ENCODE measurements at regions not wholly inside any gene's neighbourhood (a gene's known extent, or its start where the extent isn't known, plus 50 kb on each side); places are given as distances from the start of the nearest gene placed in this dataset.

DNA sequence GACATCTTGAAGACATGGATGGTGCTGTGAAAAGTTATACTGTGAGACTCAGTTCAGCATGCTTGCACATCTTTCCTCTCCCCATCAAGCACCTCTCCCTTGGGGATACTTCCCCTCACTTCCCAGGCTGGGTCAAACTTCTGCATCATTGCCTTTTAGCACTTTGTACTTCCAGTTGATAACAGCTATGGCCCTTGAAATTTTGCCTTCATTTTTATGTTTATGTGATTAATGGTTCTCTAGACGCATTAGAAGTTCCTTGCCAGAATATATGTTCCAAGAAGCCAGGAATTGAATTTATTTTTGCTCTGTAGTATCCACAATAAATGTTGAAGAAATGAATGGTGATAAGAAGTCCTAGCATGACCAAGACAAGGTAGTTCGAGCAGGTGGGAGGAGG is 120.9 kb upstream of the ST6GAL2 start:
- TF ChIP-seq, protein P1, sequence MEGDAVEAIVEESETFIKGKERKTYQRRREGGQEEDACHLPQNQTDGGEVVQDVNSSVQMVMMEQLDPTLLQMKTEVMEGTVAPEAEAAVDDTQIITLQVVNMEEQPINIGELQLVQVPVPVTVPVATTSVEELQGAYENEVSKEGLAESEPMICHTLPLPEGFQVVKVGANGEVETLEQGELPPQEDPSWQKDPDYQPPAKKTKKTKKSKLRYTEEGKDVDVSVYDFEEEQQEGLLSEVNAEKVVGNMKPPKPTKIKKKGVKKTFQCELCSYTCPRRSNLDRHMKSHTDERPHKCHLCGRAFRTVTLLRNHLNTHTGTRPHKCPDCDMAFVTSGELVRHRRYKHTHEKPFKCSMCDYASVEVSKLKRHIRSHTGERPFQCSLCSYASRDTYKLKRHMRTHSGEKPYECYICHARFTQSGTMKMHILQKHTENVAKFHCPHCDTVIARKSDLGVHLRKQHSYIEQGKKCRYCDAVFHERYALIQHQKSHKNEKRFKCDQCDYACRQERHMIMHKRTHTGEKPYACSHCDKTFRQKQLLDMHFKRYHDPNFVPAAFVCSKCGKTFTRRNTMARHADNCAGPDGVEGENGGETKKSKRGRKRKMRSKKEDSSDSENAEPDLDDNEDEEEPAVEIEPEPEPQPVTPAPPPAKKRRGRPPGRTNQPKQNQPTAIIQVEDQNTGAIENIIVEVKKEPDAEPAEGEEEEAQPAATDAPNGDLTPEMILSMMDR (IDR thresholded peaks at IDR 0.05), result no peak
- TF ChIP-seq POLR2A (IDR thresholded peaks at IDR 0.05; ENCODE audit: low read depth), result no peak

All from esophagus muscularis mucosa (tissue), 3 donors.